ENCODE measurements at regions not wholly inside any gene's neighbourhood (a gene's known extent, or its start where the extent isn't known, plus 50 kb on each side); places are given as distances from the start of the nearest gene placed in this dataset.

DNA sequence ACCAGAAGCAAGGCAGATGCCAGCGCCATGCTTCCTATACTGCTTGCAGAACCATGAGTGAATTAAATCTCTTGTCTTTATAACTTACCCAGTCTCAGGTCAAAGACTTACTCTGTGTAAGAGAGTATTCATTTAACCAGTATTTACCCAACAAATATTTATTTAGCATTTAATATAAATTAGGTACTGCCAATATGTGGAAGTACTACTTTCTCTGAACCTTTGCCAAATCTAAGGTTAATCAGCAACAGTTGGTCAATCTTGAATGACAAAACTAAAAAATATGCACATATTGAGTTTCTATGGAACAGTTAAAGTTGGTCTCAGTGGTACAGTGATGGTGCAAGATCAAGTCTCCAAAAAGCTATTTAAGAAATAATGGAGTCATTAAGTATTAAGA lies 155.9 kb upstream of the CCNG1 start:
- H3K79me1 ChIP-seq (ENCODE audit: insufficient read depth, low read depth, low read length, poor library complexity, severe bottlenecking): no peaks in the 10 kb centered on the region
- H3K23ac ChIP-seq (ENCODE audit: insufficient read length, low read depth, low read length): no peak overlapping the region
- H3K4me1 ChIP-seq (ENCODE audit: insufficient read depth, low read length): no peaks in the 10 kb centered on the region
- no peak overlapping the region for H3K4me2 ChIP-seq (ENCODE audit: insufficient read depth, insufficient read length, low read length)
- H3K18ac ChIP-seq (ENCODE audit: insufficient read length, low read depth, low read length): no peak overlapping the region
- no peak overlapping the region for H3K27ac Mint-ChIP-seq
- no peak overlapping the region for H2BK5ac ChIP-seq (ENCODE audit: insufficient read length, low read length)
- no peak overlapping the region for H4K8ac ChIP-seq (replicated peaks; ENCODE audit: insufficient read length, low read depth, low read length)
- DNase-seq: no peak
- H3K9me3 ChIP-seq (ENCODE audit: control insufficient read depth, low read depth, low read length): no peaks in the 10 kb centered on the region
- H3K4ac ChIP-seq (ENCODE audit: low read depth, low read length): no peak overlapping the region
- no peaks in the 10 kb centered on the region for H3K36me3 Mint-ChIP-seq (ENCODE audit: insufficient read depth in 1 of 3, low read depth in 3 of 3)
- no peak overlapping the region for H2BK20ac ChIP-seq (ENCODE audit: low read depth, low read length, poor library complexity, severe bottlenecking)
- H3T11ph ChIP-seq (ENCODE audit: low read length): no peak overlapping the region
- H3K27ac ChIP-seq (ENCODE audit: insufficient read length, low read depth, low read length): no peak overlapping the region
- no peak overlapping the region for H2AFZ ChIP-seq (ENCODE audit: low read length)
- H3K23me2 ChIP-seq (ENCODE audit: insufficient read length, low read depth, low read length, poor library complexity, severe bottlenecking): no peaks in the 10 kb centered on the region
- H3K9me3 Mint-ChIP-seq: no peaks in the 10 kb centered on the region
- H2BK120ac ChIP-seq (ENCODE audit: low read depth, low read length, poor library complexity, severe bottlenecking): no peak overlapping the region
- H2BK15ac ChIP-seq (ENCODE audit: low read depth, low read length): no peak overlapping the region
- no peak overlapping the region for H4K5ac ChIP-seq (ENCODE audit: insufficient read length, low read depth, low read length)
- H2BK12ac ChIP-seq (ENCODE audit: insufficient read length, low read depth, low read length): no peak overlapping the region
- no peak overlapping the region for H4K91ac ChIP-seq (ENCODE audit: insufficient read length, low read depth, low read length)
- H3K27me3 ChIP-seq (ENCODE audit: insufficient read depth, low read length): no peaks in the 10 kb centered on the region
- TF ChIP-seq, protein P1, sequence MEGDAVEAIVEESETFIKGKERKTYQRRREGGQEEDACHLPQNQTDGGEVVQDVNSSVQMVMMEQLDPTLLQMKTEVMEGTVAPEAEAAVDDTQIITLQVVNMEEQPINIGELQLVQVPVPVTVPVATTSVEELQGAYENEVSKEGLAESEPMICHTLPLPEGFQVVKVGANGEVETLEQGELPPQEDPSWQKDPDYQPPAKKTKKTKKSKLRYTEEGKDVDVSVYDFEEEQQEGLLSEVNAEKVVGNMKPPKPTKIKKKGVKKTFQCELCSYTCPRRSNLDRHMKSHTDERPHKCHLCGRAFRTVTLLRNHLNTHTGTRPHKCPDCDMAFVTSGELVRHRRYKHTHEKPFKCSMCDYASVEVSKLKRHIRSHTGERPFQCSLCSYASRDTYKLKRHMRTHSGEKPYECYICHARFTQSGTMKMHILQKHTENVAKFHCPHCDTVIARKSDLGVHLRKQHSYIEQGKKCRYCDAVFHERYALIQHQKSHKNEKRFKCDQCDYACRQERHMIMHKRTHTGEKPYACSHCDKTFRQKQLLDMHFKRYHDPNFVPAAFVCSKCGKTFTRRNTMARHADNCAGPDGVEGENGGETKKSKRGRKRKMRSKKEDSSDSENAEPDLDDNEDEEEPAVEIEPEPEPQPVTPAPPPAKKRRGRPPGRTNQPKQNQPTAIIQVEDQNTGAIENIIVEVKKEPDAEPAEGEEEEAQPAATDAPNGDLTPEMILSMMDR (conservative IDR thresholded peaks at IDR 0.05): no peak
- H4K20me1 ChIP-seq (ENCODE audit: control insufficient read depth, insufficient read depth, insufficient read length): no peaks in the 10 kb centered on the region
- H3K4me3 Mint-ChIP-seq: no peak overlapping the region
- no peaks in the 10 kb centered on the region for H3K79me2 ChIP-seq (ENCODE audit: insufficient read depth, low read length)
- H3K9ac ChIP-seq (ENCODE audit: extremely low read depth, insufficient read length, low read length): no peak overlapping the region
- H3K4me1 Mint-ChIP-seq: no peaks in the 10 kb centered on the region; a peak in 1 of 4 replicates
- no peak overlapping the region for H3K14ac ChIP-seq (ENCODE audit: insufficient read depth, low read length)
- no peak overlapping the region for H3K56ac ChIP-seq (ENCODE audit: insufficient read length, low read depth, low read length)
- H2AK5ac ChIP-seq (ENCODE audit: insufficient read length, low read length): no peak overlapping the region
- H3K27me3 Mint-ChIP-seq (ENCODE audit: low read depth): no peaks in the 10 kb centered on the region
- WGBS (ENCODE audit: extremely low coverage, insufficient read length, low lambda C conversion rate): no CpG with 5 or more reads among the region's 1 CpG
